AG04450 (cell line): ENCODE measurements at regions not wholly inside any gene's neighbourhood (a gene's known extent, or its start where the extent isn't known, plus 50 kb on each side); places are given as distances from the start of the nearest gene placed in this dataset.

Source experiments
- CTCF ChIA-PET: fragments of 300-600, 350-600 bp; formaldehyde crosslinking; extraction: SDS; loops from one replicate; lab custom pipeline; 2022; ENCODE audit warnings: antibody characterized with exemption, inconsistent platforms; lab: Charles Lee
- POLR2A ChIA-PET: fragments of 350-600 bp; formaldehyde crosslinking; extraction: SDS; loops from one replicate; lab custom pipeline; 2021; ENCODE audit warnings: antibody characterized with exemption, inconsistent platforms; lab: Yijun Ruan, JAX
- DNase-seq: peaks from one replicate; pipeline ENCODE4 v3.0.0-alpha.2; 2011; ENCODE audit warnings: low read depth, low spot score
- H3K27ac ChIP-seq: one replicate; pipeline ENCODE4 v1.5.1; 2012; ENCODE audit warnings: low read depth, low read length, control low read depth
- H3K27me3 ChIP-seq: one replicate; pipeline ENCODE4 v1.6.0; 2012; ENCODE audit warnings: low read length; ENCODE audit not compliant: control insufficient read depth, insufficient read depth
- H3K4me3 ChIP-seq: 2 replicates; pipeline ENCODE4 v1.5.1; 2011; ENCODE audit warnings: mild to moderate bottlenecking, low read depth, low read length, control low read depth
- H3K9me3 ChIP-seq: 2 replicates; pipeline ENCODE4 v1.5.1; 2012; ENCODE audit warnings: low read length; ENCODE audit not compliant: control insufficient read depth, insufficient read depth
- TF ChIP-seq, protein P1 (sequence below): IDR thresholded peaks from 2 replicates; pipeline ENCODE4 v1.5.1; 2011; ENCODE audit warnings: low read depth, low read length, control low read depth, inconsistent platforms

DNA sequence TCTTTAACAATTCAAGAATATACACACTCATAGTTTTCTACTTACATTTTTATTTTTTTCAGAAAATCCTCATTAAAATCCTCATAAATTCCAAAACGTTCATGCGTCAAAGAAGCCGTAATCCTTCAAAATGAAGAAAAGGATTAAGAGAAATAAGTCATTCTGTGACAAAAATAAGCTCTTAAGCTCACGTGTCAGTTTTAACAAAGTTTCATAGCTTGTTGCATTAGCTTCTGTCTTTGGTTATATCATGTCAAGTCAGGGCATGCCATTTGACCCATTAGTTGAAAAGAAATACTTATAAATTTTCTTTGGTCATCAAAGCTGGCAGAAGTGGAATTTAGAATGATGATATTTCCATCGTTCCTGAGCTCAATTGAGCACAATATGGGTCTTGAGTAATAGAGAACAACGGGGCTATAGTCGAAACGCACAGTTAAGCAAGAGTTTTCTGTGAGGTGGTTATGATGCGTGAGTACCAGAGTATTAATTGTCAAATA lies 185.2 kb upstream of the CTSO start:
- ChIA-PET CTCF (no interaction called here), POLR2A (no interaction called here)
- TF ChIP-seq, protein P1, sequence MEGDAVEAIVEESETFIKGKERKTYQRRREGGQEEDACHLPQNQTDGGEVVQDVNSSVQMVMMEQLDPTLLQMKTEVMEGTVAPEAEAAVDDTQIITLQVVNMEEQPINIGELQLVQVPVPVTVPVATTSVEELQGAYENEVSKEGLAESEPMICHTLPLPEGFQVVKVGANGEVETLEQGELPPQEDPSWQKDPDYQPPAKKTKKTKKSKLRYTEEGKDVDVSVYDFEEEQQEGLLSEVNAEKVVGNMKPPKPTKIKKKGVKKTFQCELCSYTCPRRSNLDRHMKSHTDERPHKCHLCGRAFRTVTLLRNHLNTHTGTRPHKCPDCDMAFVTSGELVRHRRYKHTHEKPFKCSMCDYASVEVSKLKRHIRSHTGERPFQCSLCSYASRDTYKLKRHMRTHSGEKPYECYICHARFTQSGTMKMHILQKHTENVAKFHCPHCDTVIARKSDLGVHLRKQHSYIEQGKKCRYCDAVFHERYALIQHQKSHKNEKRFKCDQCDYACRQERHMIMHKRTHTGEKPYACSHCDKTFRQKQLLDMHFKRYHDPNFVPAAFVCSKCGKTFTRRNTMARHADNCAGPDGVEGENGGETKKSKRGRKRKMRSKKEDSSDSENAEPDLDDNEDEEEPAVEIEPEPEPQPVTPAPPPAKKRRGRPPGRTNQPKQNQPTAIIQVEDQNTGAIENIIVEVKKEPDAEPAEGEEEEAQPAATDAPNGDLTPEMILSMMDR = no peak
- no peak for DNase-seq
- Histone ChIP-seq H3K27ac (no peak overlapping the region), H3K4me3 (no peak overlapping the region), H3K9me3 (no peaks in the 10 kb centered on the region), H3K27me3 (no peaks in the 10 kb centered on the region)

DNA sequence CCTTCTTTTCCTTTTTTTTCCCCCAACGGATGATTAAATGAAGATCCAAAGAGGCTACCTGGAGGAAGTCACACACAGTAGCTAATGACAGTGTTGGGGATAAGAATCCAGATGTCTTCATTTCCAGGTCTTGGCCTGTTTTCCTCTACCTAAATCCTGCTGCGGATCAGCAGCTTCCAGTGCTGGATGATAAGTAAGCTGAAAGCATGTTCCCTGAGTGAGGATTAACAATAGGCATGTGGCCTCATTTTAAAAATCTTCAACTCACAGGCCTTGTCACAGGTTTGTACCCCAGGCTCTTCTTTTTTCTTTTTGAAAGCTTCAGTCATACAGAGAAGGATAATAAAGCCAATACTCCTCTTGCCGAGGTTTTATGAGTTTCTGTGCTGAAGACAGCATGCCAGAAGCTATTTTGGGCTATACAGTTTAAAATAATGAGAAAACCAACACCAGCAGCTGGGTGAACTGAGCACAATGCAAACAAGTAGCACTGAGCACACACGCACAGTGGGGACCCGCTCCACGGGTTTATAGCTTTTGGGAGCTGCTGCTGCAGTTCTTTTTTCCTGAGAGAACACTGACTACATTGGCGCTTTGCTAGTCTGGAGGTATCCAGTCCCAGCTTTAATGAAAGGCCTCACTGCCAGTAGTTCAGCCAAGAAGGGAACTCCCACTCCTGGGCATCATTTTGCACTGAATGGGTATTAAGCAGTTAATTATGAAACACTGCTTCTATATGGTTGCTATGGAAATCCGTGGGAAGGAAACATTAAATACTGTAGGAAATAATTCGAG lies 184.2 kb upstream of the CTSO start:
- no peak for DNase-seq
- ChIA-PET POLR2A (no interaction called here), CTCF (no interaction called here)
- no peak overlapping the region for H3K27ac ChIP-seq
- H3K4me3 ChIP-seq = no peak overlapping the region
- H3K27me3 ChIP-seq = no peaks in the 10 kb centered on the region
- TF ChIP-seq, protein P1 = no peak
- no peaks in the 10 kb centered on the region for H3K9me3 ChIP-seq

- Histone ChIP-seq H3K27ac (no peak overlapping the region), H3K9me3 (no peaks in the 10 kb centered on the region), H3K4me3 (no peak overlapping the region), H3K27me3 (no peaks in the 10 kb centered on the region)
- ChIA-PET CTCF (no interaction called here), POLR2A (no interaction called here)
- DNase-seq = no peak
- TF ChIP-seq, protein P1 = no peak
Observed at GRCh38 chr4:156132196-156132595, 178.5 kb upstream of the CTSO start.

- no peaks in the 10 kb centered on the region for H3K27me3 ChIP-seq
- no peak for DNase-seq
- ChIA-PET CTCF (no interaction called here), POLR2A (no interaction called here)
- no peak overlapping the region for H3K4me3 ChIP-seq
- H3K9me3 ChIP-seq = no peaks in the 10 kb centered on the region
- TF ChIP-seq, protein P1 = no peak
- H3K27ac ChIP-seq = no peak overlapping the region
Observed at GRCh38 chr4:156128616-156129015, 174.9 kb upstream of the CTSO start.

DNA sequence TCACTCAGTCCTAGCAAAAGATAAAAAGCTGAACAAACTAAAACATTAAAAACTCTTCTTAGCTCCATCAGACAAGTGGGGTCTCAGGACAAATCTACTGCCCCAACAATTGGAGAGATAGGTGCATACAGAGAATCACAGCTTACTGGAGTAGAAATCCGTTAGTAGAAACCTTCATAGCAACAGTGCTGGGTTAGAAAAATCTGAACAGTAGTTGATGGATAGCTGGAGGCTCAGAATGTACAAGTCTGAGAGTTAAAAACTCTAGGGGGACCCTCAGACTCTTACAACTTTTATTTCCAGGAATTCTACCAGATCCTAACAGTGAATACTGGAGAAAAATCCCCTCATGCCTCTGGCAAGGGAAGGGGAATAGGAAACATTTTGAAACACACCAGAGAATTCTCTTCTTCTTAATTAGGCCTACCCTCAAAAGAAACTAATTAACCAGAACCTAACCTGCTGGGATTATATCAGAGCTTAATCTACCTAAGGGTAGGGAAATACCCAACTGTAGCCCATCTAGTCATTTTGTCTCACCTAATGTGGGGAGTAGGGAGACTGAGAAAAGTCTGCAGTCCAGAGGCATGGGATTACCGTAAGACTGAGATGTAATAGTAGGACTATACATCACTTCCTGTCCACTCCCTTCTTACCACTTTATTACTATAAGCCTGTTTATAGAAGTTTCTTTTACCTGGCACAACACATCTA lies 165.0 kb upstream of the CTSO start:
- H3K27me3 ChIP-seq = no peaks in the 10 kb centered on the region
- no peak for DNase-seq
- H3K4me3 ChIP-seq = no peak overlapping the region
- no peak overlapping the region for H3K27ac ChIP-seq
- H3K9me3 ChIP-seq = no peaks in the 10 kb centered on the region
- POLR2A ChIA-PET = no interaction called here
- CTCF ChIA-PET = interaction anchor here (1.0 kb wide), 1 partner anchor 166 kb away, joined by 3 read pairs; no protein-coding TSS in a partner anchor
- TF ChIP-seq, protein P1 = no peak
